ENCODE measurements at regions not wholly inside any gene's neighbourhood (a gene's known extent, or its start where the extent isn't known, plus 50 kb on each side); places are given as distances from the start of the nearest gene placed in this dataset.

- no peak for TF ChIP-seq CTCF (IDR thresholded peaks at IDR 0.05; ENCODE audit: insufficient read depth, low read length, poor library complexity, severe bottlenecking)
- no peak for TF ChIP-seq EZH2phosphoT487 (conservative IDR thresholded peaks at IDR 0.05; ENCODE audit: low read length)
Observed at GRCh38 chr1:239725371-239725770, 339.0 kb downstream of the CHRM3 start.
